HL-60 (cell line): ENCODE measurements at regions not wholly inside any gene's neighbourhood (a gene's known extent, or its start where the extent isn't known, plus 50 kb on each side); places are given as distances from the start of the nearest gene placed in this dataset.

Experiments used
- DNase-seq, 2 experiments: peaks; one replicate each; pipeline ENCODE4 v3.0.0-alpha.2; 2010 to 2020; ENCODE audit warnings: low read depth in 1 of 2, low spot score in 1 of 2
- H3K27ac ChIP-seq: fragments of 250-450 bp; sonication (Bioruptor Pico); replicated peaks from 2 replicates; pipeline ENCODE4 v1.5.1; 2020; ENCODE audit warnings: mild to moderate bottlenecking, moderate library complexity
- H3K27me3 ChIP-seq: fragments of 250-450 bp; sonication (Bioruptor Pico); 2 replicates; pipeline ENCODE4 v1.5.1; 2021; ENCODE audit warnings: mild to moderate bottlenecking, moderate library complexity; ENCODE audit not compliant: insufficient read depth, poor library complexity, severe bottlenecking
- H3K4me3 ChIP-seq: replicated peaks from 2 replicates; pipeline ENCODE4 v1.5.1; 2011; ENCODE audit warnings: mild to moderate bottlenecking, control low read depth, low read length; ENCODE audit not compliant: insufficient read depth
- CTCF ChIP-seq: IDR thresholded peaks from one replicate; pipeline ENCODE4 v1.5.1; 2011; ENCODE audit warnings: low read length, control low read depth, inconsistent platforms; ENCODE audit not compliant: insufficient read depth
- GABPA ChIP-seq: IDR thresholded peaks from 2 replicates; pipeline ENCODE4 v1.6.1; 2012; ENCODE audit warnings: low read depth
- POLR2AphosphoS5 ChIP-seq: IDR thresholded peaks from 2 replicates; pipeline ENCODE4 v1.6.1; 2012; ENCODE audit warnings: low read depth
- REST ChIP-seq: IDR thresholded peaks from 2 replicates; pipeline ENCODE4 v1.6.1; 2012; ENCODE audit warnings: low read depth; ENCODE audit not compliant: insufficient replicate concordance
- SPI1 ChIP-seq: IDR thresholded peaks from 2 replicates; pipeline ENCODE4 v1.6.1; 2012; ENCODE audit warnings: low read depth, mild to moderate bottlenecking, borderline replicate concordance

- no peak overlapping the region for H3K4me3 ChIP-seq
- no peak for TF ChIP-seq SPI1
- TF ChIP-seq CTCF = no peak
- TF ChIP-seq POLR2AphosphoS5 = no peak
- TF ChIP-seq GABPA = no peak
- no peak for TF ChIP-seq REST
- no peaks in the 10 kb centered on the region for H3K27me3 ChIP-seq
- no peak overlapping the region for H3K27ac ChIP-seq
- DNase-seq = no peak
Observed at GRCh38 chr3:55407426-55407820, 79.7 kb downstream of the WNT5A start.

- no peak for DNase-seq
- no peak overlapping the region for H3K27ac ChIP-seq
- TF ChIP-seq SPI1 = no peak
- no peak for TF ChIP-seq POLR2AphosphoS5
- TF ChIP-seq CTCF = no peak
- TF ChIP-seq GABPA = no peak
- TF ChIP-seq REST = no peak
- H3K4me3 ChIP-seq = no peak overlapping the region
- no peaks in the 10 kb centered on the region for H3K27me3 ChIP-seq
Observed at GRCh38 chr3:55406696-55407425, 80.2 kb downstream of the WNT5A start.

- TF ChIP-seq CTCF (no peak), SPI1 (no peak), GABPA (no peak), REST (no peak), POLR2AphosphoS5 (no peak)
- DNase-seq = no peak
- Histone ChIP-seq H3K27ac (no peak overlapping the region), H3K4me3 (no peak overlapping the region), H3K27me3 (no peaks in the 10 kb centered on the region)
Observed at GRCh38 chr3:55405436-55405835, 81.7 kb downstream of the WNT5A start.
